SU-DHL-6 (cell line): ENCODE measurements at regions not wholly inside any gene's neighbourhood (a gene's known extent, or its start where the extent isn't known, plus 50 kb on each side); places are given as distances from the start of the nearest gene placed in this dataset.

ENCODE experiments used
- H2AFZ ChIP-seq: fragments of 200-600 bp; sonication (generic); 2 replicates; pipeline ENCODE4 v1.6.1; 2014; ENCODE audit warnings: low read depth, mild to moderate bottlenecking, moderate library complexity, mixed read lengths, antibody characterized with exemption, low read length; ENCODE audit not compliant: severe bottlenecking
- H3F3A ChIP-seq: fragments of 200-600 bp; shearing (Covaris generic); 2 replicates; pipeline ENCODE4 v1.6.0; 2016; ENCODE audit warnings: antibody characterized with exemption, mild to moderate bottlenecking; ENCODE audit not compliant: insufficient read depth
- H3K27ac ChIP-seq: fragments of 200-600 bp; sonication (generic); 2 replicates; pipeline ENCODE4 v1.5.1; 2016; ENCODE audit warnings: low read depth, mild to moderate bottlenecking, low read length, moderate library complexity, mixed read lengths
- H3K27me3 ChIP-seq: fragments of 200-600 bp; sonication (generic), shearing (Covaris generic); 2 replicates; pipeline ENCODE4 v1.6.0; 2014; ENCODE audit warnings: mild to moderate bottlenecking, low read length
- H3K36me3 ChIP-seq: fragments of 200-600 bp; sonication (generic); 2 replicates; pipeline ENCODE4 v1.6.1; 2014; ENCODE audit warnings: mild to moderate bottlenecking, low read length, mixed read lengths
- H3K4me2 ChIP-seq: fragments of 300-600, 200-600 bp; shearing (Covaris generic), sonication (generic); 2 replicates; pipeline ENCODE4 v1.6.0; 2014; ENCODE audit warnings: low read length, low read depth, mild to moderate bottlenecking; ENCODE audit not compliant: poor library complexity, severe bottlenecking
- H3K4me3 ChIP-seq: fragments of 200-600 bp; sonication (generic); 2 replicates; pipeline ENCODE4 v1.5.1; 2014; ENCODE audit warnings: antibody characterized with exemption, low read length, mild to moderate bottlenecking, mixed read lengths; ENCODE audit not compliant: insufficient read depth, poor library complexity, severe bottlenecking
- H3K79me2 ChIP-seq: fragments of 200-600 bp; sonication (generic); 2 replicates; pipeline ENCODE4 v1.6.1; 2014; ENCODE audit warnings: mild to moderate bottlenecking, low read length, moderate library complexity; ENCODE audit not compliant: insufficient read depth
- H3K9ac ChIP-seq: fragments of 200-600 bp; sonication (generic); 2 replicates; pipeline ENCODE4 v1.7.0; 2014; ENCODE audit warnings: mild to moderate bottlenecking, low read length
- H3K9me2 ChIP-seq: fragments of 200-600 bp; sonication (generic); replicated peaks from 2 replicates; pipeline ENCODE4 v1.6.1; 2014; ENCODE audit warnings: low read length; ENCODE audit not compliant: insufficient read depth
- H3K9me3 ChIP-seq: fragments of 200-600 bp; sonication (generic); 2 replicates; pipeline ENCODE4 v1.6.1; 2014; ENCODE audit warnings: low read length, mixed read lengths; ENCODE audit not compliant: insufficient read depth
- H4K20me1 ChIP-seq: fragments of 200-600 bp; sonication (generic); 2 replicates; pipeline ENCODE4 v1.6.1; 2014; ENCODE audit warnings: low read depth, mild to moderate bottlenecking, antibody characterized with exemption, low read length, moderate library complexity, mixed read lengths
- CTCF ChIP-seq: fragments of 200-600 bp; sonication (generic); IDR thresholded peaks from one replicate; pipeline ENCODE4 v1.5.1; 2017; ENCODE audit warnings: antibody characterized with exemption, mild to moderate bottlenecking, low read length, moderate library complexity; ENCODE audit not compliant: insufficient read depth, poor library complexity, severe bottlenecking
- EZH2phosphoT487 ChIP-seq: fragments of 200-600 bp; sonication (generic), shearing (Covaris generic); conservative IDR thresholded peaks from 2 replicates; pipeline ENCODE4 v1.6.1; 2018; ENCODE audit warnings: mild to moderate bottlenecking, antibody characterized with exemption, low read length, moderate library complexity, mixed read lengths

GRCh38 chr13:56563663-56564062, 577.1 kb upstream of the PRR20A start:
- no peaks in the 10 kb centered on the region for H3K27me3 ChIP-seq
- H3K9me2 ChIP-seq: no peaks in the 10 kb centered on the region
- no peaks in the 10 kb centered on the region for H3F3A ChIP-seq
- H2AFZ ChIP-seq: no peak overlapping the region
- no peaks in the 10 kb centered on the region for H3K9me3 ChIP-seq
- no peaks in the 10 kb centered on the region for H3K36me3 ChIP-seq
- H4K20me1 ChIP-seq: no peaks in the 10 kb centered on the region
- TF ChIP-seq EZH2phosphoT487 (no peak), CTCF (no peak)
- H3K79me2 ChIP-seq: no peaks in the 10 kb centered on the region
- no peak overlapping the region for H3K4me2 ChIP-seq
- no peak overlapping the region for H3K9ac ChIP-seq
- H3K27ac ChIP-seq: no peak overlapping the region
- H3K4me3 ChIP-seq: no peak overlapping the region

GRCh38 chr13:56586976-56587375, 553.7 kb upstream of the PRR20A start:
- no peaks in the 10 kb centered on the region for H4K20me1 ChIP-seq
- no peaks in the 10 kb centered on the region for H3K27me3 ChIP-seq
- no peaks in the 10 kb centered on the region for H3K9me3 ChIP-seq
- no peaks in the 10 kb centered on the region for H3K36me3 ChIP-seq
- H3K9ac ChIP-seq: no peak overlapping the region
- no peaks in the 10 kb centered on the region for H3K9me2 ChIP-seq
- H2AFZ ChIP-seq: no peak overlapping the region
- no peaks in the 10 kb centered on the region for H3F3A ChIP-seq
- H3K27ac ChIP-seq: no peak overlapping the region
- H3K79me2 ChIP-seq: no peaks in the 10 kb centered on the region
- no peak overlapping the region for H3K4me2 ChIP-seq
- H3K4me3 ChIP-seq: no peak overlapping the region
- no peak for TF ChIP-seq EZH2phosphoT487
- TF ChIP-seq CTCF: no peak

- no peak overlapping the region for H3K4me3 ChIP-seq
- no peaks in the 10 kb centered on the region for H4K20me1 ChIP-seq
- H2AFZ ChIP-seq: no peak overlapping the region
- no peaks in the 10 kb centered on the region for H3K27me3 ChIP-seq
- H3K79me2 ChIP-seq: no peaks in the 10 kb centered on the region
- no peaks in the 10 kb centered on the region for H3K36me3 ChIP-seq
- no peaks in the 10 kb centered on the region for H3K9me3 ChIP-seq
- no peaks in the 10 kb centered on the region for H3K9me2 ChIP-seq
- TF ChIP-seq EZH2phosphoT487: no peak
- no peak for TF ChIP-seq CTCF
- H3F3A ChIP-seq: no peaks in the 10 kb centered on the region
- H3K9ac ChIP-seq: no peak overlapping the region
- no peak overlapping the region for H3K27ac ChIP-seq
- no peak overlapping the region for H3K4me2 ChIP-seq
These were observed 525.1 kb upstream of the PRR20A start for GRCh38 chr13:56615572-56615971.
